Upper lobe of right lung (tissue), 1 donor: ENCODE measurements at regions not wholly inside any gene's neighbourhood (a gene's known extent, or its start where the extent isn't known, plus 50 kb on each side); places are given as distances from the start of the nearest gene placed in this dataset.
"Not testable (repeated sequence)": the region's sequence is repeated elsewhere in the genome, so short reads cannot be mapped to it uniquely, and the experiment has no call there.

Experiments
- ATAC-seq: fragments of 200-7000 bp; cut with Tn5 transposase; one replicate; pipeline ENCODE4 v1.9.1; 2020; ENCODE audit warnings: mild to moderate bottlenecking, moderate library complexity
- DNase-seq: peaks from one replicate; pipeline ENCODE4 v3.0.0-alpha.2; 2020
- H3K27ac ChIP-seq: fragments of 200-600 bp; one replicate; pipeline ENCODE4 v1.8.0; 2022
- H3K27me3 ChIP-seq: fragments of 200-600 bp; one replicate; pipeline ENCODE4 v1.8.0; 2022; ENCODE audit warnings: mild to moderate bottlenecking
- H3K36me3 ChIP-seq: fragments of 200-600 bp; one replicate; pipeline ENCODE4 v1.8.0; 2022
- H3K4me1 ChIP-seq: fragments of 200-600 bp; one replicate; pipeline ENCODE4 v1.8.0; 2022
- H3K4me3 ChIP-seq: fragments of 200-600 bp; one replicate; pipeline ENCODE4 v1.8.0; 2022; ENCODE audit warnings: mild to moderate bottlenecking
- H3K9me3 ChIP-seq: fragments of 200-600 bp; one replicate; pipeline ENCODE4 v1.8.0; 2022
- intact Hi-C: fragments of 100-400 bp; cut with DNase I; formaldehyde crosslinking; loops from one replicate; pipeline ENCODE4 v1.11.0; 2022
- TF ChIP-seq, protein P1 (sequence below): fragments of 200-600 bp; IDR thresholded peaks from one replicate; pipeline ENCODE4 v1.8.0; 2022; ENCODE audit warnings: antibody characterized with exemption
- donor health status: DM: no; HTN: yes; CAD: no; lungs with severe emphysema.

DNA sequence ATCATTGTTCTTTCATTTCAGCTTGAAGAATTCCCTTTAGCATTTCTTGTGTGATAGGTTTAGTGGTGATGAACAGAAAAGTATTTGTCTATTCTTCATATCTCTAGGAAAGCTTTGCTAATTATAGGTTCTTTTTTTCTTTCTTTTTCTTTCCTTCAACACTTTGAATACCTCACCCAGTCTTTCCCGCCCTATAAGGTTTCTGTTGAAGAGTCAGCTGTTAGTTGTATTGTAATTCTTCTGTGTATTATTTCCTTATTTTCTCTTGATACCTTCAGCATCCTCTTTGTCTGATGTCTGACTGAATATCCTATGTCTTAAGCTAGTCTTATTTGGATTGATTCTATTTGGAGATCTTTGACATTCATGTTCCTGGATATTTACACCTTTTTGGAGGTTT lies 1989.4 kb downstream of the PCDH9 start:
- H3K36me3 ChIP-seq = no peaks in the 10 kb centered on the region
- H3K27me3 ChIP-seq = no peaks in the 10 kb centered on the region
- intact Hi-C loops = no loop called here
- TF ChIP-seq, protein P1, sequence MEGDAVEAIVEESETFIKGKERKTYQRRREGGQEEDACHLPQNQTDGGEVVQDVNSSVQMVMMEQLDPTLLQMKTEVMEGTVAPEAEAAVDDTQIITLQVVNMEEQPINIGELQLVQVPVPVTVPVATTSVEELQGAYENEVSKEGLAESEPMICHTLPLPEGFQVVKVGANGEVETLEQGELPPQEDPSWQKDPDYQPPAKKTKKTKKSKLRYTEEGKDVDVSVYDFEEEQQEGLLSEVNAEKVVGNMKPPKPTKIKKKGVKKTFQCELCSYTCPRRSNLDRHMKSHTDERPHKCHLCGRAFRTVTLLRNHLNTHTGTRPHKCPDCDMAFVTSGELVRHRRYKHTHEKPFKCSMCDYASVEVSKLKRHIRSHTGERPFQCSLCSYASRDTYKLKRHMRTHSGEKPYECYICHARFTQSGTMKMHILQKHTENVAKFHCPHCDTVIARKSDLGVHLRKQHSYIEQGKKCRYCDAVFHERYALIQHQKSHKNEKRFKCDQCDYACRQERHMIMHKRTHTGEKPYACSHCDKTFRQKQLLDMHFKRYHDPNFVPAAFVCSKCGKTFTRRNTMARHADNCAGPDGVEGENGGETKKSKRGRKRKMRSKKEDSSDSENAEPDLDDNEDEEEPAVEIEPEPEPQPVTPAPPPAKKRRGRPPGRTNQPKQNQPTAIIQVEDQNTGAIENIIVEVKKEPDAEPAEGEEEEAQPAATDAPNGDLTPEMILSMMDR = no peak
- H3K9me3 ChIP-seq = no peaks in the 10 kb centered on the region
- no peak for DNase-seq
- no peak overlapping the region for H3K4me3 ChIP-seq
- H3K4me1 ChIP-seq = no peaks in the 10 kb centered on the region
- ATAC-seq = no peak
- no peak overlapping the region for H3K27ac ChIP-seq

GRCh38 chr13:65236841-65237418 lies 1993.2 kb downstream of the PCDH9 start:
- no peaks in the 10 kb centered on the region for H3K27me3 ChIP-seq
- no peaks in the 10 kb centered on the region for H3K4me1 ChIP-seq
- H3K9me3 ChIP-seq = no peaks in the 10 kb centered on the region
- no peak overlapping the region for H3K27ac ChIP-seq
- TF ChIP-seq, protein P1 = no peak
- no peak for DNase-seq
- intact Hi-C loops = no loop called here
- H3K36me3 ChIP-seq = no peaks in the 10 kb centered on the region
- H3K4me3 ChIP-seq = no peak overlapping the region
- ATAC-seq = no peak

DNA sequence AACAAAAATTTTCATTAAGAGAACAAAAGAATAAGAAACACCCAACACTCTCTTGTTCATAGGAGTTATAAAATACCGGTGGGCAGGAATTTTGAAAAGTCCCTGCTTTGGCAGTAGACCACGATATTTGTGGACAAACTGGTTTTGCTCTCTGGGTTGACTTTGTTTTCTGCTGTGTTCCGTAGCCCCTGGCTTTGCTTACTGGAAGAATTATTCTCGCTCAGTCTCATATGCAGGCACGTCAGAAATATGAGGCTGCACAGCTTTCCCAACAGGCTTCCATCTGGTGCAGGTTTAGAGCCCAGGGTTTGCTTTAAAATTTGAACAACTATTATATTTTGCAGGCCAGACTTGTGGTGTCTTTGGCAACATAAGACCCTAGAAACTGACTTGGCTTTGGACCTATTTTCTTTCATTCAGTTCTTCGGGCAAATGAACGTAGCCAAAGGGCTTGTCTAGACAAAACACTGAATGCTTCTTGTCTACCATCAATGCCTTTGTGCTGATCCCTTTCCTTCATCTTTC lies 2012.6 kb downstream of the PCDH9 start:
- Histone ChIP-seq H3K27ac (no peak overlapping the region), H3K4me3 (no peak overlapping the region), H3K27me3 (no peaks in the 10 kb centered on the region), H3K4me1 (no peaks in the 10 kb centered on the region), H3K36me3 (no peaks in the 10 kb centered on the region), H3K9me3 (no peaks in the 10 kb centered on the region)
- DNase-seq = no peak
- TF ChIP-seq, protein P1 = no peak
- no peak for ATAC-seq
- intact Hi-C loops = no loop called here

- DNase-seq, H3K27ac ChIP-seq, H3K9me3 ChIP-seq, H3K36me3 ChIP-seq, H3K4me1 ChIP-seq, ATAC-seq, H3K27me3 ChIP-seq, H3K4me3 ChIP-seq, intact Hi-C loops: not testable (repeated sequence)
These were observed 2027.3 kb downstream of the PCDH9 start for GRCh38 chr13:65202845-65203244.

- DNase-seq (no peak), ATAC-seq (no peak)
- intact Hi-C loops = no loop called here
- TF ChIP-seq, protein P1 = no peak
- Histone ChIP-seq H3K27ac (no peak overlapping the region), H3K4me1 (no peaks in the 10 kb centered on the region), H3K9me3 (peaks cover 5% of the 10 kb centered on the region), H3K4me3 (no peak overlapping the region), H3K36me3 (no peaks in the 10 kb centered on the region), H3K27me3 (no peaks in the 10 kb centered on the region)
These were observed 2041.4 kb downstream of the PCDH9 start for GRCh38 chr13:65188721-65189120.

- ATAC-seq = no peak
- Histone ChIP-seq H3K27me3 (no peaks in the 10 kb centered on the region), H3K36me3 (no peaks in the 10 kb centered on the region), H3K4me3 (no peak overlapping the region), H3K9me3 (no peaks in the 10 kb centered on the region), H3K4me1 (no peaks in the 10 kb centered on the region), H3K27ac (no peak overlapping the region)
- no peak for DNase-seq
- TF ChIP-seq, protein P1 = no peak
- intact Hi-C loops = no loop called here
These were observed 2062.1 kb downstream of the PCDH9 start for GRCh38 chr13:65168026-65168425.
